B cell (primary cell): ENCODE measurements at regions not wholly inside any gene's neighbourhood (a gene's known extent, or its start where the extent isn't known, plus 50 kb on each side); places are given as distances from the start of the nearest gene placed in this dataset.

ENCODE experiments used
- ATAC-seq: fragments of 200-7000 bp; cut with Tn5 transposase; one replicate; pipeline ENCODE4 v1.10.0; 2021; ENCODE audit warnings: low read depth, mild to moderate bottlenecking, moderate number of reproducible peaks, moderate library complexity
- CTCF ChIA-PET: fragments of 350-600 bp; sonication (Branson Sonifier 250); formaldehyde crosslinking; loops from one replicate; lab custom pipeline; 2021; ENCODE audit warnings: antibody characterized with exemption, inconsistent platforms; lab: Charles Lee
- POLR2A ChIA-PET: fragments of 350-600 bp; sonication (Branson Sonifier 250); formaldehyde crosslinking; loops from one replicate; lab custom pipeline; 2021; ENCODE audit warnings: antibody characterized with exemption; lab: Charles Lee
- DNase-seq: peaks from one replicate; pipeline ENCODE4 v3.0.0; 2013
- H2AFZ ChIP-seq: 2 replicates; pipeline ENCODE4 v1.6.1; 2012; ENCODE audit warnings: mild to moderate bottlenecking, low read depth, low read length; ENCODE audit not compliant: insufficient read depth, poor library complexity, severe bottlenecking
- H3K27ac ChIP-seq, 2 donors: 1 replicate in 1 of 2; 2 replicates in 1 of 2; pipeline ENCODE4 v1.5.1; 2012 to 2013; ENCODE audit warnings: low read length in 2 of 2, mild to moderate bottlenecking in 2 of 2, moderate library complexity in 1 of 2
- H3K27me3 ChIP-seq, 4 experiments: fragments of 200-600 bp in 1 of 4; sonication (generic) in 1 of 4; replicated peaks in 1 of 4; 1 replicate in 2 of 4; 2 replicates in 2 of 4; pipeline versions ENCODE4 v1.6.1 to v1.7.0; 2013 to 2016; ENCODE audit warnings: low read length in 3 of 4, mild to moderate bottlenecking in 2 of 4, mixed read lengths in 1 of 4, moderate library complexity in 1 of 4; ENCODE audit not compliant: insufficient read depth in 4 of 4, control insufficient read depth in 3 of 4; ENCODE audit errors: control extremely low read depth in 1 of 4
- H3K36me3 ChIP-seq, 2 experiments: replicated peaks in 1 of 2; 1 replicate in 1 of 2; 2 replicates in 1 of 2; pipeline versions ENCODE4 v1.6.1 to v1.7.1; 2013; ENCODE audit warnings: low read length in 1 of 2; ENCODE audit not compliant: insufficient read depth in 2 of 2, control insufficient read depth in 1 of 2; ENCODE audit errors: control extremely low read depth in 1 of 2, extremely low read depth in 1 of 2
- H3K4me1 ChIP-seq, 2 donors: fragments of 200-600 bp in 1 of 2; sonication (generic) in 1 of 2; 1 replicate in 1 of 2; 2 replicates in 1 of 2; pipeline versions ENCODE4 v1.5.1 to v1.6.1; 2013 to 2017; ENCODE audit warnings: low read length in 2 of 2; ENCODE audit not compliant: control insufficient read depth in 2 of 2, insufficient read depth in 2 of 2
- H3K4me2 ChIP-seq: replicated peaks from 2 replicates; pipeline ENCODE3; 2012; ENCODE audit warnings: mild to moderate bottlenecking, low read depth, low read length; ENCODE audit not compliant: poor library complexity, severe bottlenecking
- H3K4me3 ChIP-seq, 5 experiments: fragments of 200-600 bp in 1 of 5; sonication (generic) in 1 of 5; 1 replicate in 3 of 5; 2 replicates in 2 of 5; pipeline versions ENCODE4 v1.5.1 to v1.7.0; 2011 to 2016; ENCODE audit warnings: low read length in 4 of 5, mild to moderate bottlenecking in 4 of 5, low read depth in 2 of 5, control low read depth in 1 of 5, moderate library complexity in 1 of 5; ENCODE audit not compliant: insufficient read depth in 1 of 5; ENCODE audit errors: control extremely low read depth in 1 of 5, extremely low read depth in 1 of 5
- H3K79me2 ChIP-seq: fragments of 200-600 bp; sonication (generic); one replicate; pipeline ENCODE4 v1.6.0; 2016; ENCODE audit warnings: low read length; ENCODE audit not compliant: control insufficient read depth, insufficient read depth
- H3K9ac ChIP-seq: fragments of 200-600 bp; sonication (generic); 2 replicates; pipeline ENCODE4 v1.6.1; 2017; ENCODE audit warnings: mild to moderate bottlenecking, low read length, moderate library complexity
- H3K9me3 ChIP-seq, 3 donors: one replicate each; pipeline versions ENCODE4 v1.6.1 to v1.7.1; 2013; ENCODE audit warnings: low read length in 2 of 3; ENCODE audit not compliant: control insufficient read depth in 2 of 3, insufficient read depth in 1 of 3; ENCODE audit errors: control extremely low read depth in 1 of 3
- H4K20me1 ChIP-seq: 2 replicates; pipeline ENCODE4 v1.6.0; 2012; ENCODE audit warnings: mild to moderate bottlenecking, low read length; ENCODE audit not compliant: insufficient read depth, control insufficient read depth, poor library complexity, severe bottlenecking
- H3K27ac Mint-ChIP-seq: one replicate; pipeline ENCODE4 v1.8.0; 2021; ENCODE audit warnings: mixed read lengths
- H3K27me3 Mint-ChIP-seq: one replicate; pipeline ENCODE4 v1.8.0; 2021; ENCODE audit warnings: mixed read lengths
- H3K4me1 Mint-ChIP-seq: one replicate; pipeline ENCODE4 v1.8.0; 2021; ENCODE audit warnings: mixed read lengths
- H3K4me3 Mint-ChIP-seq: one replicate; pipeline ENCODE4 v1.8.0; 2021; ENCODE audit warnings: mixed read lengths
- H3K9me3 Mint-ChIP-seq: one replicate; pipeline ENCODE4 v1.8.0; 2022; ENCODE audit warnings: mixed read lengths; ENCODE audit not compliant: insufficient read depth
- EZH2 ChIP-seq: IDR thresholded peaks from 2 replicates; pipeline ENCODE4 v1.6.1; 2012; ENCODE audit warnings: borderline replicate concordance, low read depth, mild to moderate bottlenecking, moderate library complexity, low read length; ENCODE audit not compliant: insufficient read depth, poor library complexity, severe bottlenecking
- WGBS: methylation state at CpG from one replicate; pipeline ENCODE4 v1.1.5; 2013; ENCODE audit warnings: missing lambda C conversion rate; ENCODE audit not compliant: insufficient coverage; 5-methylcytosine and 5-hydroxymethylcytosine counted together
- intact Hi-C: fragments of 100-400 bp; cut with micrococcal nuclease; formaldehyde crosslinking; loops from one replicate; pipeline ENCODE4 v1.10.0; 2022
- TF ChIP-seq, protein P1 (sequence below): fragments of 200-600 bp; IDR thresholded peaks from one replicate; pipeline ENCODE4 v1.8.0; 2022; ENCODE audit warnings: antibody characterized with exemption, mild to moderate bottlenecking

DNA sequence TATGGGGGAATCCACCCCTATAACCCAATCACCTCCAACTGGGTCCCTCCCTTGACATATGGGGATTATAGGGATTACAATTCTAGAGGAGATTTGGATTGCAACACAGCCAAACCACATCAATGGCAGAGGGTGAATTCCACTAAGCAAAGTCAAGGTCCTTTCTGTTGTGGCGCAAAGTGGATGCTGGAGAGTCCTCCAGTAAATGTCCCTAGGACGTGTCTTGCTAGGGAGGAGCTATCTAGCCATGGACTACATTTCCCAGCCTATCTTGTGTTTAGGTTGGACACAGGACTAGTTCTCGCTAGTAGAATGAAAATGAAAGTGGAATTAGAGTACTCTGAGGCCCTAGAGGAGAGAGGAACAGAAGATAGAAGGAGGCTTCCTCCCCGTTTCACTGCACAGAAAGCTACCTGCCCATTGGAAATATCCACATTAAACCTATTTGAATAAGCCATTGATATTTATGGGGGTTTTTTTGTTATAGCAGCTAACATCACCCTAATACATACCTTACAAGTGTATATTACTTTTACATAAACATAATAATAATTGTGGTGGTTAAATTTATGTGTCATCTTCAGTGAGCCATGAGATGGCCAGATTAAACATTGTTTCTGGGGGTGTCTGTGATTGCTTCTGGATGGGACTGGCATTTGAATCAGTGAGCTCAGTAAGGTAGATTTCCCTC lies 56.7 kb upstream of the ERCC4 start:
- Histone ChIP-seq H3K79me2 (no peaks in the 10 kb centered on the region), H3K9me3 (peaks cover 3 to 14% (median 7%) of the 10 kb centered on the region in 3 donors), H3K4me2 (no peak overlapping the region), H3K27me3 (peaks cover 0 to 3% (median 0%) of the 10 kb centered on the region in 4 experiments), H3K27ac (no peak overlapping the region), H3K4me3 (no peak overlapping the region), H3K36me3 (no peaks in the 10 kb centered on the region), H3K9ac (no peak overlapping the region), H2AFZ (no peak overlapping the region), H3K4me1 (no peaks in the 10 kb centered on the region), H4K20me1 (no peaks in the 10 kb centered on the region)
- intact Hi-C loops, result no loop called here
- ChIA-PET CTCF (no interaction called here), POLR2A (no interaction called here)
- peaks cover 7% of the 10 kb centered on the region for H3K9me3 Mint-ChIP-seq
- H3K4me1 Mint-ChIP-seq, result peaks cover 8% of the 10 kb centered on the region
- ATAC-seq (no peak), DNase-seq (no peak)
- H3K27ac Mint-ChIP-seq, result no peak overlapping the region
- no CpG with 5 or more reads among the region's 4 CpGs for WGBS
- TF ChIP-seq EZH2, result no peak
- TF ChIP-seq, protein P1, sequence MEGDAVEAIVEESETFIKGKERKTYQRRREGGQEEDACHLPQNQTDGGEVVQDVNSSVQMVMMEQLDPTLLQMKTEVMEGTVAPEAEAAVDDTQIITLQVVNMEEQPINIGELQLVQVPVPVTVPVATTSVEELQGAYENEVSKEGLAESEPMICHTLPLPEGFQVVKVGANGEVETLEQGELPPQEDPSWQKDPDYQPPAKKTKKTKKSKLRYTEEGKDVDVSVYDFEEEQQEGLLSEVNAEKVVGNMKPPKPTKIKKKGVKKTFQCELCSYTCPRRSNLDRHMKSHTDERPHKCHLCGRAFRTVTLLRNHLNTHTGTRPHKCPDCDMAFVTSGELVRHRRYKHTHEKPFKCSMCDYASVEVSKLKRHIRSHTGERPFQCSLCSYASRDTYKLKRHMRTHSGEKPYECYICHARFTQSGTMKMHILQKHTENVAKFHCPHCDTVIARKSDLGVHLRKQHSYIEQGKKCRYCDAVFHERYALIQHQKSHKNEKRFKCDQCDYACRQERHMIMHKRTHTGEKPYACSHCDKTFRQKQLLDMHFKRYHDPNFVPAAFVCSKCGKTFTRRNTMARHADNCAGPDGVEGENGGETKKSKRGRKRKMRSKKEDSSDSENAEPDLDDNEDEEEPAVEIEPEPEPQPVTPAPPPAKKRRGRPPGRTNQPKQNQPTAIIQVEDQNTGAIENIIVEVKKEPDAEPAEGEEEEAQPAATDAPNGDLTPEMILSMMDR, result no peak
- H3K27me3 Mint-ChIP-seq, result peaks cover 24% of the 10 kb centered on the region
- H3K4me3 Mint-ChIP-seq, result no peak overlapping the region

DNA sequence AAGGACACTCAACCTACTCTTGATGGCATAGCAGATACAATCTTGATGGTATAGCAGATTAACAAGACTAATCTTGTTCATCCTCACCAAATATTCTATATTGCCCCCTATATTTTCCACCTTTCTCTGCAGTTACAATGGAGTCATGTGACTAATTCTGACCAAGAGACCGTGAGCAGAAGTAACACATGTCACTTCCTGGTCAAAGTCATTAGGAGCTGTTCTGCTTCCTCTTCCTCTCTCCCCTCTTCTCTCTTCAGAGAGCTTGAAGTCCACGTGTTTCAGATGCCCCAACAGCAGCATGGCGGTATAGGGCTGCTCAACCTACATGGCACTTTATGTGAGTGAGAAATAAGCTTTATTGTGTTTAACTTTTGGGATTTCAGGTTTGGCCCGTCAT lies 55.3 kb upstream of the ERCC4 start:
- H3K4me3 ChIP-seq, result no peak overlapping the region
- H3K4me2 ChIP-seq, result no peak overlapping the region
- no peaks in the 10 kb centered on the region for H3K36me3 ChIP-seq
- peaks cover 19% of the 10 kb centered on the region for H3K27me3 Mint-ChIP-seq
- no peak overlapping the region for H3K27ac Mint-ChIP-seq
- ChIA-PET POLR2A (no interaction called here), CTCF (interaction anchor here (0.9 kb wide), 1 partner anchor 1769 kb away, joined by 4 read pairs; no protein-coding TSS in a partner anchor)
- H3K79me2 ChIP-seq, result no peaks in the 10 kb centered on the region
- H3K4me1 Mint-ChIP-seq, result peaks cover 8% of the 10 kb centered on the region
- ATAC-seq (no peak), DNase-seq (no peak)
- H3K9ac ChIP-seq, result no peak overlapping the region
- peaks cover 0 to 6% (median 0%) of the 10 kb centered on the region in 4 experiments for H3K27me3 ChIP-seq
- H3K4me3 Mint-ChIP-seq, result no peak overlapping the region
- H3K4me1 ChIP-seq, result no peaks in the 10 kb centered on the region
- peak overlapping the region; percentile 62 for H2AFZ ChIP-seq
- TF ChIP-seq, protein P1, result no peak
- TF ChIP-seq EZH2, result no peak
- WGBS, result 47% methylated on average over 2 of the region's 4 CpGs
- H3K9me3 ChIP-seq, result peaks cover 3 to 14% (median 7%) of the 10 kb centered on the region in 3 donors
- intact Hi-C loops, result no loop called here
- peaks cover 7% of the 10 kb centered on the region for H3K9me3 Mint-ChIP-seq
- H3K27ac ChIP-seq, result no peak overlapping the region
- H4K20me1 ChIP-seq, result no peaks in the 10 kb centered on the region
